Mesendoderm (in vitro differentiated cells): ENCODE measurements at regions not wholly inside any gene's neighbourhood (a gene's known extent, or its start where the extent isn't known, plus 50 kb on each side); places are given as distances from the start of the nearest gene placed in this dataset.

Experiments
- DNase-seq: peaks from one replicate; pipeline ENCODE4 v3.0.0; 2013
- H2AK5ac ChIP-seq: 2 replicates; pipeline ENCODE4 v1.6.1; 2013; ENCODE audit warnings: low read length, inconsistent platforms
- H2BK120ac ChIP-seq: 2 replicates; pipeline ENCODE4 v1.6.1; 2013; ENCODE audit warnings: low read depth, mild to moderate bottlenecking, low read length, moderate library complexity, mixed read lengths
- H2BK15ac ChIP-seq: replicated peaks from 2 replicates; pipeline ENCODE4 v1.6.1; 2013; ENCODE audit warnings: low read depth, mild to moderate bottlenecking, moderate library complexity
- H2BK5ac ChIP-seq: 2 replicates; pipeline ENCODE4 v1.6.1; 2013; ENCODE audit warnings: low read length, inconsistent platforms
- H3K18ac ChIP-seq: 2 replicates; pipeline ENCODE4 v1.6.1; 2013; ENCODE audit warnings: mild to moderate bottlenecking, low read length, mixed read lengths
- H3K23ac ChIP-seq: one replicate; pipeline ENCODE4 v1.6.1; 2013; ENCODE audit warnings: low read length
- H3K27ac ChIP-seq: 2 replicates; pipeline ENCODE4 v1.5.1; 2013; ENCODE audit warnings: low read depth, mild to moderate bottlenecking, inconsistent platforms, low read length, moderate library complexity
- H3K27me3 ChIP-seq: 2 replicates; pipeline ENCODE4 v1.6.1; 2013; ENCODE audit warnings: low read length, control low read depth, mild to moderate bottlenecking, inconsistent platforms; ENCODE audit not compliant: insufficient read depth, poor library complexity
- H3K36me3 ChIP-seq: 2 replicates; pipeline ENCODE4 v1.6.1; 2013; ENCODE audit warnings: low read length, inconsistent platforms; ENCODE audit not compliant: control insufficient read depth, insufficient read depth
- H3K4ac ChIP-seq: one replicate; pipeline ENCODE4 v1.6.1; 2013; ENCODE audit warnings: low read depth, mild to moderate bottlenecking, low read length, moderate library complexity
- H3K4me1 ChIP-seq: 2 replicates; pipeline ENCODE4 v1.6.1; 2013; ENCODE audit warnings: low read depth, low read length, inconsistent platforms; ENCODE audit not compliant: control insufficient read depth
- H3K4me2 ChIP-seq: 2 replicates; pipeline ENCODE4 v1.6.1; 2013; ENCODE audit warnings: low read length
- H3K4me3 ChIP-seq: 2 replicates; pipeline ENCODE4 v1.5.1; 2013; ENCODE audit warnings: mild to moderate bottlenecking, low read length
- H3K56ac ChIP-seq: one replicate; pipeline ENCODE4 v1.6.1; 2013; ENCODE audit warnings: low read length
- H3K79me1 ChIP-seq: 2 replicates; pipeline ENCODE4 v1.6.1; 2013; ENCODE audit warnings: low read length, inconsistent platforms
- H3K79me2 ChIP-seq: 2 replicates; pipeline ENCODE4 v1.6.1; 2013; ENCODE audit warnings: mild to moderate bottlenecking, low read length; ENCODE audit not compliant: control insufficient read depth, insufficient read depth
- H3K9ac ChIP-seq: 2 replicates; pipeline ENCODE4 v1.6.1; 2013; ENCODE audit warnings: low read length, inconsistent platforms
- H4K5ac ChIP-seq: one replicate; pipeline ENCODE4 v1.6.1; 2013; ENCODE audit warnings: low read length
- H4K8ac ChIP-seq: one replicate; pipeline ENCODE4 v1.6.1; 2013; ENCODE audit warnings: low read depth, mild to moderate bottlenecking, control low read depth, low read length, moderate library complexity
- WGBS: extraction: QIAGEN DNeasy Blood & Tissue Kit; methylation state at CpG from one replicate; pipeline ENCODE4 v1.1.7; 2013; ENCODE audit warnings: low lambda C conversion rate, missing lambda C conversion rate; ENCODE audit not compliant: insufficient coverage; ENCODE audit errors: extremely low coverage; 5-methylcytosine and 5-hydroxymethylcytosine counted together

- H4K5ac ChIP-seq, result no peak overlapping the region
- no peak overlapping the region for H3K4me3 ChIP-seq
- H3K27ac ChIP-seq, result no peak overlapping the region
- H2AK5ac ChIP-seq, result no peak overlapping the region
- no peaks in the 10 kb centered on the region for H3K79me1 ChIP-seq
- no peak overlapping the region for H2BK120ac ChIP-seq
- H3K79me2 ChIP-seq, result no peaks in the 10 kb centered on the region
- no peak for DNase-seq
- no peaks in the 10 kb centered on the region for H3K27me3 ChIP-seq
- no peak overlapping the region for H2BK5ac ChIP-seq
- no peak overlapping the region for H3K9ac ChIP-seq
- no peak overlapping the region for H3K4ac ChIP-seq
- H3K23ac ChIP-seq, result no peak overlapping the region
- no peak overlapping the region for H2BK15ac ChIP-seq
- no peak overlapping the region for H4K8ac ChIP-seq
- no peak overlapping the region for H3K18ac ChIP-seq
- H3K36me3 ChIP-seq, result no peaks in the 10 kb centered on the region
- H3K56ac ChIP-seq, result no peak overlapping the region
- H3K4me2 ChIP-seq, result no peak overlapping the region
- H3K4me1 ChIP-seq, result no peaks in the 10 kb centered on the region
- WGBS, result no CpG with 5 or more reads among the region's 3 CpGs
Measured at GRCh38 chr9:90175257-90175656, 467.4 kb downstream of the DIRAS2 start.

- Histone ChIP-seq H4K5ac (no peak overlapping the region), H3K4ac (no peak overlapping the region), H3K4me3 (no peak overlapping the region), H3K36me3 (no peaks in the 10 kb centered on the region), H3K27me3 (no peaks in the 10 kb centered on the region), H2BK120ac (no peak overlapping the region), H4K8ac (no peak overlapping the region), H3K79me1 (no peaks in the 10 kb centered on the region), H3K27ac (no peak overlapping the region), H3K56ac (no peak overlapping the region), H2BK15ac (no peak overlapping the region), H3K4me1 (no peaks in the 10 kb centered on the region), H3K79me2 (no peaks in the 10 kb centered on the region), H3K9ac (no peak overlapping the region), H2AK5ac (no peak overlapping the region), H3K4me2 (no peak overlapping the region), H3K23ac (no peak overlapping the region), H3K18ac (no peak overlapping the region), H2BK5ac (no peak overlapping the region)
- DNase-seq, result no peak
- WGBS, result no CpG with 5 or more reads among the region's 4 CpGs
Measured at GRCh38 chr9:90175865-90176264, 466.8 kb downstream of the DIRAS2 start.

- Histone ChIP-seq H3K23ac (no peak overlapping the region), H3K36me3 (no peaks in the 10 kb centered on the region), H3K4ac (no peak overlapping the region), H4K8ac (no peak overlapping the region), H2AK5ac (no peak overlapping the region), H4K5ac (no peak overlapping the region), H3K4me1 (no peaks in the 10 kb centered on the region), H3K18ac (no peak overlapping the region), H3K4me2 (no peak overlapping the region), H3K27me3 (no peaks in the 10 kb centered on the region), H3K79me1 (no peaks in the 10 kb centered on the region), H3K4me3 (no peak overlapping the region), H2BK5ac (no peak overlapping the region), H3K9ac (no peak overlapping the region), H3K79me2 (no peaks in the 10 kb centered on the region), H3K56ac (no peak overlapping the region), H2BK15ac (no peak overlapping the region), H2BK120ac (no peak overlapping the region), H3K27ac (no peak overlapping the region)
- no peak for DNase-seq
- WGBS, result no CpG with 5 or more reads among the region's 2 CpGs
Measured at GRCh38 chr9:90176901-90177300, 465.7 kb downstream of the DIRAS2 start.

- no CpG with 5 or more reads among the region's 1 CpG for WGBS
- DNase-seq, result peak; percentile 18
Measured at GRCh38 chr9:90180381-90180780, 462.2 kb downstream of the DIRAS2 start.

GRCh38 chr9:90188656-90189055 is 454.0 kb downstream of the DIRAS2 start:
- WGBS, result no CpG with 5 or more reads among the region's 2 CpGs
- no peaks in the 10 kb centered on the region for H3K4me1 ChIP-seq

More at GRCh38 chr9:90180381-90180780, 462.2 kb downstream of the DIRAS2 start:
- H3K56ac ChIP-seq, result no peak overlapping the region
- no peak overlapping the region for H2BK5ac ChIP-seq
- H3K4me2 ChIP-seq, result no peak overlapping the region
- H3K23ac ChIP-seq, result no peak overlapping the region
- H3K9ac ChIP-seq, result no peak overlapping the region
- no peaks in the 10 kb centered on the region for H3K79me1 ChIP-seq
- no peak overlapping the region for H2BK15ac ChIP-seq
- no peak overlapping the region for H2AK5ac ChIP-seq
- no peak overlapping the region for H3K18ac ChIP-seq
- H3K27me3 ChIP-seq, result no peaks in the 10 kb centered on the region
- no peaks in the 10 kb centered on the region for H3K4me1 ChIP-seq
- H3K36me3 ChIP-seq, result no peaks in the 10 kb centered on the region
- H3K79me2 ChIP-seq, result no peaks in the 10 kb centered on the region
- no peak overlapping the region for H3K27ac ChIP-seq
- no peak overlapping the region for H3K4ac ChIP-seq
- H2BK120ac ChIP-seq, result no peak overlapping the region
- H3K4me3 ChIP-seq, result no peak overlapping the region
- H4K5ac ChIP-seq, result no peak overlapping the region
- H4K8ac ChIP-seq, result no peak overlapping the region

GRCh38 chr9:90189306-90189705 is 453.3 kb downstream of the DIRAS2 start:
- no peak overlapping the region for H2BK15ac ChIP-seq
- H3K4me1 ChIP-seq, result no peaks in the 10 kb centered on the region
- no peak overlapping the region for H2AK5ac ChIP-seq
- no peak overlapping the region for H3K27ac ChIP-seq
- no peak overlapping the region for H3K56ac ChIP-seq
- H2BK120ac ChIP-seq, result no peak overlapping the region
- H2BK5ac ChIP-seq, result no peak overlapping the region
- H3K27me3 ChIP-seq, result no peaks in the 10 kb centered on the region
- H3K79me1 ChIP-seq, result no peaks in the 10 kb centered on the region
- DNase-seq, result no peak
- no peak overlapping the region for H3K18ac ChIP-seq
- H3K36me3 ChIP-seq, result no peaks in the 10 kb centered on the region
- WGBS, result no CpG with 5 or more reads among the region's 6 CpGs
- no peak overlapping the region for H3K23ac ChIP-seq
- no peak overlapping the region for H3K4me2 ChIP-seq
- no peak overlapping the region for H4K8ac ChIP-seq
- no peak overlapping the region for H4K5ac ChIP-seq
- no peak overlapping the region for H3K9ac ChIP-seq
- no peaks in the 10 kb centered on the region for H3K79me2 ChIP-seq
- no peak overlapping the region for H3K4me3 ChIP-seq
- no peak overlapping the region for H3K4ac ChIP-seq

More at GRCh38 chr9:90188656-90189055, 454.0 kb downstream of the DIRAS2 start:
- no peak overlapping the region for H3K4me3 ChIP-seq
- H3K36me3 ChIP-seq, result no peaks in the 10 kb centered on the region
- no peak overlapping the region for H2AK5ac ChIP-seq
- no peak overlapping the region for H3K27ac ChIP-seq
- no peak overlapping the region for H3K18ac ChIP-seq
- no peak overlapping the region for H2BK120ac ChIP-seq
- H3K79me2 ChIP-seq, result no peaks in the 10 kb centered on the region
- H3K27me3 ChIP-seq, result no peaks in the 10 kb centered on the region
- no peak overlapping the region for H2BK15ac ChIP-seq
- H3K9ac ChIP-seq, result no peak overlapping the region
- no peak overlapping the region for H3K4me2 ChIP-seq
- no peak for DNase-seq
- no peaks in the 10 kb centered on the region for H3K79me1 ChIP-seq
- H3K23ac ChIP-seq, result no peak overlapping the region
- no peak overlapping the region for H3K56ac ChIP-seq
- H4K5ac ChIP-seq, result no peak overlapping the region
- H4K8ac ChIP-seq, result no peak overlapping the region
- H3K4ac ChIP-seq, result no peak overlapping the region
- no peak overlapping the region for H2BK5ac ChIP-seq
